Ascending aorta (tissue), 2 donors: ENCODE measurements at regions not wholly inside any gene's neighbourhood (a gene's known extent, or its start where the extent isn't known, plus 50 kb on each side); places are given as distances from the start of the nearest gene placed in this dataset.

Experiments
- DNase-seq, 2 donors: peaks; one replicate each; pipeline ENCODE4 v3.0.0-alpha.2; 2019; ENCODE audit warnings: low spot score in 2 of 2
- H3K27ac ChIP-seq, 2 donors: fragments of 200-600 bp; sonication (generic); one replicate each; pipeline ENCODE4 v1.5.1; 2016 to 2017; ENCODE audit warnings: mild to moderate bottlenecking in 1 of 2
- H3K27me3 ChIP-seq: fragments of 200-600 bp; sonication (generic); one replicate; pipeline ENCODE4 v1.5.1; 2017
- H3K36me3 ChIP-seq, 2 donors: fragments of 200-600 bp; sonication (generic); one replicate each; pipeline ENCODE4 v1.5.1; 2016
- H3K4me1 ChIP-seq, 2 donors: fragments of 200-600 bp; sonication (generic); one replicate each; pipeline ENCODE4 v1.5.1; 2016 to 2017; ENCODE audit warnings: mild to moderate bottlenecking in 1 of 2
- H3K4me3 ChIP-seq, 2 donors: fragments of 200-600 bp; sonication (generic); one replicate each; pipeline ENCODE4 v1.5.1; 2016 to 2017; ENCODE audit warnings: mild to moderate bottlenecking in 1 of 2
- H3K9me3 ChIP-seq, 2 donors: fragments of 200-600 bp; sonication (generic); one replicate each; pipeline ENCODE4 v1.5.1; 2016
- intact Hi-C: fragments of 100-400 bp; cut with DNase I; formaldehyde crosslinking; loops from one replicate; pipeline ENCODE4 v1.15.1; 2023
- TF ChIP-seq, protein P1 (sequence below), 3 experiments: fragments of 200-600 bp in 2 of 3; fragments of 450-650 bp in 1 of 3; sonication (generic) in 2 of 3; IDR thresholded peaks; one replicate each; pipeline ENCODE4 v1.5.1; 2016 to 2019; ENCODE audit warnings: antibody characterized with exemption in 3 of 3, mild to moderate bottlenecking in 1 of 3, moderate library complexity in 1 of 3

DNA sequence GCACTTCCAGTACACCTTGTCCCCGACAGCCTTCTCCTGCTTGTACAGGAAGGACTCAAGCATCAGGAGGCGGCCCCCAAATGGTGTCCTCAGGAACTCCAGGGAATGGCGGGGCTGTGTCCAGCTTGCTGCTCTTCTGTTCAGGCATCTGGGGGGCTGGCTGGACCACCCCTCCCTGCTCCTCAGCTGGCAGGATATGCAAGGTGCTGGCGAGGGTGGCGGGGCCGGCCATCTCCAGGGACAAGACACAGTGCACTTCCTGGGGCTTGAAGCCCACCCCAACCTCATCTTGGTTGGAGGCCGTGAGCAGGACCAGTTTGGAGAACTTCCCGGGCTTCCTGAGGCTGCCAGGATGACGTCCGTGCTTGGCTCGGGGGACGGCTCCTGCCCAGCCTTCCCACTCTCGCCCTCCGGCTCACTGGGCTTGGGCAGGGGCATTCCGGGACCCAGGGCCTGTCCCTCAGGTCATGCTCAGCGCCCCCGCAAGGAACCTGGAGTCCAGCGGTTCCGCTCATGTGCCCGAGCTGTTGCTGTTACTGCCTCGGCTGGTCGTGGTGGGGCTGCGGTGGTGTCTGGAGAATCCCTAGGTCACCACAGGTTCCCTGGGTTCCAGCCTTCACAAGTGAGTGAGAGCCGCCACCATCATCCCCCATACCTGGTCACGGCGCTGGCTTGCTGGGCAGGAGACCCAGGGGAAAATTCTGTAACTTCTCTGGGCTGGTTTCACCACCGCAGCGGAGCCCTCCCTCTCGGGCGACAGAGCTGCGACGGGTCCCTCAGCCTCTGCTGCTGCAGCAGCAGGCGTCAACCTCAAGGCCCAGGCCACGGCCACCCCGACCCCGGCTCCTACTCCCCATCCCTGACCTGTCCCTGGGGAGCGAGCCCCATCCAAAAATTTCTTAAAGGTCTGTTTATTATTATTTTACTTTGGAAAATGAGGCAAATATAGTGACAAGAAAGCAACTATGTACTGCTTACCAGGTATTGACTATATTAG, 82.8 kb upstream of the FXR1 start:
- no peaks in the 10 kb centered on the region for H3K9me3 ChIP-seq
- H3K36me3 ChIP-seq = no peaks in the 10 kb centered on the region
- no peaks in the 10 kb centered on the region for H3K27me3 ChIP-seq
- intact Hi-C loops = no loop called here
- no peaks in the 10 kb centered on the region for H3K4me1 ChIP-seq
- TF ChIP-seq, protein P1, sequence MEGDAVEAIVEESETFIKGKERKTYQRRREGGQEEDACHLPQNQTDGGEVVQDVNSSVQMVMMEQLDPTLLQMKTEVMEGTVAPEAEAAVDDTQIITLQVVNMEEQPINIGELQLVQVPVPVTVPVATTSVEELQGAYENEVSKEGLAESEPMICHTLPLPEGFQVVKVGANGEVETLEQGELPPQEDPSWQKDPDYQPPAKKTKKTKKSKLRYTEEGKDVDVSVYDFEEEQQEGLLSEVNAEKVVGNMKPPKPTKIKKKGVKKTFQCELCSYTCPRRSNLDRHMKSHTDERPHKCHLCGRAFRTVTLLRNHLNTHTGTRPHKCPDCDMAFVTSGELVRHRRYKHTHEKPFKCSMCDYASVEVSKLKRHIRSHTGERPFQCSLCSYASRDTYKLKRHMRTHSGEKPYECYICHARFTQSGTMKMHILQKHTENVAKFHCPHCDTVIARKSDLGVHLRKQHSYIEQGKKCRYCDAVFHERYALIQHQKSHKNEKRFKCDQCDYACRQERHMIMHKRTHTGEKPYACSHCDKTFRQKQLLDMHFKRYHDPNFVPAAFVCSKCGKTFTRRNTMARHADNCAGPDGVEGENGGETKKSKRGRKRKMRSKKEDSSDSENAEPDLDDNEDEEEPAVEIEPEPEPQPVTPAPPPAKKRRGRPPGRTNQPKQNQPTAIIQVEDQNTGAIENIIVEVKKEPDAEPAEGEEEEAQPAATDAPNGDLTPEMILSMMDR (IDR thresholded peaks at IDR 0.05) = no peak
- no peak for DNase-seq
- no peak overlapping the region for H3K27ac ChIP-seq
- H3K4me3 ChIP-seq = no peak overlapping the region

- no peaks in the 10 kb centered on the region for H3K27me3 ChIP-seq
- no peaks in the 10 kb centered on the region for H3K36me3 ChIP-seq
- TF ChIP-seq, protein P1 (IDR thresholded peaks at IDR 0.05) = no peak
- no peak overlapping the region for H3K4me3 ChIP-seq
- no peaks in the 10 kb centered on the region for H3K4me1 ChIP-seq
- no peaks in the 10 kb centered on the region for H3K9me3 ChIP-seq
- intact Hi-C loops = no loop called here
- DNase-seq = no peak
- H3K27ac ChIP-seq = no peak overlapping the region
These were observed 77.0 kb upstream of the FXR1 start for GRCh38 chr3:180835501-180835900.

DNA sequence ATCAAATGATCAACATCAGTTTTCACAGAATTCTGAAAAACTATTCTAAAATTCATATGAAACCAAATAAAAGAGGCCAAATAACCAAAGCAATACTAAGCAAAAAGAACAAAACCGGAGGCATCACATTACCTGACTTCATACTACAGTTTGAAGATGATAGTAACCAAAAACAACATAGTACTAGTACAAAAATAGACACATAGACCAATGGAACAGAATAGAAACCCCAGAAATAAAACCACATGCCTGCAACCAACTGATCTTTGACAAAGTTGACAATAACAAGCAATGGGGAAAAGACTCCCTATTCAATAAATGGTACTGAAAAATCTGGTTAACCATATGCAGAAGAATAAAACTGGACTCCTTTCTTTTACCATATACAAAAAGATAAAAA, 75.7 kb upstream of the FXR1 start:
- no peak overlapping the region for H3K27ac ChIP-seq
- H3K27me3 ChIP-seq = no peaks in the 10 kb centered on the region
- intact Hi-C loops = no loop called here
- TF ChIP-seq, protein P1 (IDR thresholded peaks at IDR 0.05) = no peak
- DNase-seq = no peak
- no peaks in the 10 kb centered on the region for H3K4me1 ChIP-seq
- no peak overlapping the region for H3K4me3 ChIP-seq
- no peaks in the 10 kb centered on the region for H3K9me3 ChIP-seq
- no peaks in the 10 kb centered on the region for H3K36me3 ChIP-seq

DNA sequence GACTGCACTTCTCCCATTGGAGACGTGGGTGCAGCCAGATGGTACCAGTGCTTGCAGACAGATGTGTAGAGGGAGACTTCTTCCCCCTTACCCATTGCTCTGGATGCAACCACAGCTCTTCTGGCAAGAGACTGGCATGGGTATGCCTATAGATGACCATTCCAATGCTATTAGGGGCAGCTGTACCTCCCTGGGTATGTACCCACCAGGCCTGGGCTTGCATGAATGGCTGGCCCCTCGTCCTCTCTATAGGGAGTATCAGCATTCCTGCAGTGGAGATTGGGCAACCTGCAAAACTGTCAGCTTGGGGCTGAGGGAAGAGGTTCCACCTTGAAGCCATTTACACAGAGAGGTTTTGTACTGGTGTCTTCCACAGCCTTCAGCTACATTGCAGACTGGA, 57.6 kb upstream of the FXR1 start:
- no peak overlapping the region for H3K4me3 ChIP-seq
- intact Hi-C loops = no loop called here
- H3K36me3 ChIP-seq = no peaks in the 10 kb centered on the region
- H3K27me3 ChIP-seq = no peaks in the 10 kb centered on the region
- DNase-seq = no peak
- H3K4me1 ChIP-seq = no peaks in the 10 kb centered on the region
- peaks cover 0 to 6% of the 10 kb centered on the region in 2 donors for H3K9me3 ChIP-seq
- TF ChIP-seq, protein P1 (IDR thresholded peaks at IDR 0.05) = no peak
- H3K27ac ChIP-seq = no peak overlapping the region

GRCh38 chr3:180855364-180855763, 57.1 kb upstream of the FXR1 start:
- Histone ChIP-seq H3K27me3 (no peaks in the 10 kb centered on the region), H3K4me3 (no peak overlapping the region), H3K4me1 (no peaks in the 10 kb centered on the region), H3K9me3 (peaks cover 0 to 6% of the 10 kb centered on the region in 2 donors), H3K36me3 (no peaks in the 10 kb centered on the region), H3K27ac (no peak overlapping the region)
- no peak for DNase-seq
- intact Hi-C loops = no loop called here
- TF ChIP-seq, protein P1 (IDR thresholded peaks at IDR 0.05) = no peak
